OCI-LY7 (cell line): ENCODE measurements at regions not wholly inside any gene's neighbourhood (a gene's known extent, or its start where the extent isn't known, plus 50 kb on each side); places are given as distances from the start of the nearest gene placed in this dataset.

ENCODE experiments used
- BruUV-seq: library from RNA; stranded (reverse); fragments of 400-500 nt; replicated peaks from 2 replicates; lab custom pipeline; 2021; lab: Mats Ljungman, UMichigan
- CTCF ChIA-PET: fragments of 300-600 bp; sonication (Branson Sonifier 250); formaldehyde crosslinking; loops from one replicate; lab custom pipeline; 2022; ENCODE audit warnings: antibody characterized with exemption; ENCODE audit not compliant: unreplicated experiment; lab: Charles Lee
- POLR2A ChIA-PET: fragments of 300-600 bp; sonication (Branson Sonifier 250); formaldehyde crosslinking; loops from one replicate; lab custom pipeline; 2022; ENCODE audit warnings: antibody characterized with exemption; lab: Charles Lee
- DNase-seq: peaks from one replicate; pipeline ENCODE4 v3.0.0-alpha.2; 2015; ENCODE audit warnings: low spot score
- H2AFZ ChIP-seq: fragments of 200-600 bp; sonication (generic), shearing (Covaris generic); 2 replicates; pipeline ENCODE4 v1.6.1; 2014; ENCODE audit warnings: mild to moderate bottlenecking, antibody characterized with exemption, low read length, moderate library complexity
- H3K27ac ChIP-seq: fragments of 200-600 bp; sonication (generic); 2 replicates; pipeline ENCODE4 v1.5.1; 2014; ENCODE audit warnings: mixed run types, low read depth, mild to moderate bottlenecking, moderate library complexity, low read length, inconsistent platforms; ENCODE audit not compliant: poor library complexity, severe bottlenecking
- H3K36me3 ChIP-seq: fragments of 200-600 bp; sonication (generic); 2 replicates; pipeline ENCODE4 v1.6.1; 2014; ENCODE audit warnings: mild to moderate bottlenecking, antibody characterized with exemption, low read length, moderate library complexity, mixed read lengths; ENCODE audit not compliant: insufficient read depth
- H3K4me1 ChIP-seq: fragments of 200-600 bp; sonication (generic); 2 replicates; pipeline ENCODE4 v1.5.1; 2014; ENCODE audit warnings: mild to moderate bottlenecking, low read length; ENCODE audit not compliant: insufficient read depth, poor library complexity, severe bottlenecking
- H3K4me2 ChIP-seq: fragments of 200-600 bp; sonication (generic); 2 replicates; pipeline ENCODE4 v1.6.1; 2014; ENCODE audit warnings: mild to moderate bottlenecking, low read length
- H3K4me3 ChIP-seq: fragments of 200-600 bp; sonication (generic); 2 replicates; pipeline ENCODE4 v1.5.1; 2014; ENCODE audit warnings: mild to moderate bottlenecking, low read depth, low read length; ENCODE audit not compliant: poor library complexity, severe bottlenecking
- H3K79me2 ChIP-seq: fragments of 200-600 bp; sonication (generic); 2 replicates; pipeline ENCODE4 v1.6.1; 2016; ENCODE audit warnings: low read depth, mild to moderate bottlenecking, low read length, moderate library complexity, mixed read lengths; ENCODE audit not compliant: insufficient read depth
- H3K9me2 ChIP-seq: fragments of 200-600 bp; sonication (generic); 2 replicates; pipeline ENCODE4 v1.6.1; 2016; ENCODE audit warnings: mild to moderate bottlenecking, low read length, mixed read lengths; ENCODE audit not compliant: insufficient read depth
- H3K9me3 ChIP-seq: fragments of 200-600 bp; sonication (generic); 2 replicates; pipeline ENCODE4 v1.6.1; 2014; ENCODE audit warnings: mild to moderate bottlenecking, mixed run types, low read length, mixed read lengths
- H4K20me1 ChIP-seq: fragments of 200-600 bp; sonication (generic); 2 replicates; pipeline ENCODE4 v1.6.1; 2014; ENCODE audit warnings: mild to moderate bottlenecking, antibody characterized with exemption, low read length, moderate library complexity, mixed read lengths; ENCODE audit not compliant: insufficient read depth
- CTCF ChIP-seq: fragments of 200-600 bp; sonication (generic); conservative IDR thresholded peaks from 2 replicates; pipeline ENCODE4 v1.5.1; 2014; ENCODE audit warnings: mild to moderate bottlenecking, antibody characterized with exemption, low read length, moderate library complexity, mixed read lengths
- EZH2phosphoT487 ChIP-seq: fragments of 200-600 bp; sonication (generic); IDR thresholded peaks from 2 replicates; pipeline ENCODE4 v1.6.1; 2018; ENCODE audit warnings: low read depth, borderline replicate concordance, mild to moderate bottlenecking, mixed run types, antibody characterized with exemption, low read length, moderate library complexity, mixed read lengths
- intact Hi-C: fragments of 100-400 bp; cut with micrococcal nuclease; formaldehyde crosslinking; loops from one replicate; pipeline ENCODE4 v1.10.0; 2022; ENCODE audit not compliant: unreplicated experiment

- intact Hi-C loops, result no loop called here
- H3K9me3 ChIP-seq, result no peaks in the 10 kb centered on the region
- H3K27ac ChIP-seq, result no peak overlapping the region
- no peak overlapping the region for H3K4me3 ChIP-seq
- no peaks in the 10 kb centered on the region for H3K79me2 ChIP-seq
- H3K9me2 ChIP-seq, result no peaks in the 10 kb centered on the region
- ChIA-PET CTCF (no interaction called here), POLR2A (interaction anchor here (0.7 to 1.6 kb wide), 3 partner anchors 10 to 25 kb away, joined by 3 to 4 read pairs (median 4); no protein-coding TSS in a partner anchor)
- no peak overlapping the region for H2AFZ ChIP-seq
- no peak for DNase-seq
- no peak for TF ChIP-seq CTCF
- no peak for TF ChIP-seq EZH2phosphoT487
- no peaks in the 10 kb centered on the region for H3K36me3 ChIP-seq
- no peaks in the 10 kb centered on the region for H4K20me1 ChIP-seq
- H3K4me2 ChIP-seq, result no peak overlapping the region
- no peaks in the 10 kb centered on the region for H3K4me1 ChIP-seq
- no TSS peak for BruUV-seq
Measured at GRCh38 chr2:152835674-152836073, 117.3 kb downstream of the ARL6IP6 start.

GRCh38 chr2:152827944-152828343, 109.5 kb downstream of the ARL6IP6 start:
- BruUV-seq, result no TSS peak
- POLR2A ChIA-PET, result no interaction called here
- CTCF ChIA-PET, result no interaction called here
- Histone ChIP-seq H3K4me3 (no peak overlapping the region), H3K9me2 (no peaks in the 10 kb centered on the region), H2AFZ (peak overlapping the region; percentile 48; the same call in 1 of the 2 replicates), H3K79me2 (no peaks in the 10 kb centered on the region), H3K36me3 (no peaks in the 10 kb centered on the region), H3K4me2 (no peak overlapping the region), H3K4me1 (peaks cover 14% of the 10 kb centered on the region), H4K20me1 (no peaks in the 10 kb centered on the region), H3K9me3 (no peaks in the 10 kb centered on the region), H3K27ac (no peak overlapping the region)
- DNase-seq, result no peak
- intact Hi-C loops, result no loop called here
- TF ChIP-seq CTCF (no peak), EZH2phosphoT487 (no peak)

GRCh38 chr2:152826581-152827279, 108.3 kb downstream of the ARL6IP6 start:
- no TSS peak for BruUV-seq
- H4K20me1 ChIP-seq, result no peaks in the 10 kb centered on the region
- H3K4me1 ChIP-seq, result peaks cover 14% of the 10 kb centered on the region
- ChIA-PET POLR2A (interaction anchor here (0.6 kb wide), 1 partner anchor 114 kb away, joined by 3 read pairs; no protein-coding TSS in a partner anchor), CTCF (no interaction called here)
- peak overlapping the region; percentile 55 for H3K27ac ChIP-seq
- H3K36me3 ChIP-seq, result no peaks in the 10 kb centered on the region
- H3K4me3 ChIP-seq, result peak overlapping the region; percentile 2
- H2AFZ ChIP-seq, result peak overlapping the region; percentile 87
- H3K9me3 ChIP-seq, result peaks cover 6% of the 10 kb centered on the region; the same call in 1 of the 2 replicates
- H3K79me2 ChIP-seq, result no peaks in the 10 kb centered on the region
- no peaks in the 10 kb centered on the region for H3K9me2 ChIP-seq
- TF ChIP-seq CTCF, result no peak
- TF ChIP-seq EZH2phosphoT487, result no peak
- peak overlapping the region; percentile 40 for H3K4me2 ChIP-seq
- intact Hi-C loops, result no loop called here
- DNase-seq, result peak; percentile 82
